ENCODE measurements at regions not wholly inside any gene's neighbourhood (a gene's known extent, or its start where the extent isn't known, plus 50 kb on each side); places are given as distances from the start of the nearest gene placed in this dataset.

DNA sequence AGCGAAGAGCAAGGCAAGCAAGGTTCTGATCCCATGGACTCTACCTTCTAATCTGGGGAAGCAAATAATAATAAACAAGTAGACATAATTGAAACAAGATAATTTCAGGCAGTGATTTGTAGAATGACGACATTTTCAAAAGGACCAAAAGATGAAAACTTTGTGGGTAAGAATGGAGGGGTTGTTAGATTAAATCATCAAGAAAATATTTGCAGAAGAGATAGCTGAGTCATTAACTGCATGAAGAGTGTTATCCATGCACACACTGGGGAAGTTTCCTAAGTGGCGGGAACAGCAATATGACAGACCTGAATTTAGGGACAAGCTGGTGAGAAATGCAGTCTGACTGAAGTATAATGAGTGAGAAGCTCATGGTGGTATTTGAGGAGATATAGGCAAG lies 583.1 kb upstream of the RGS18 start:
- intact Hi-C loops (cut with micrococcal nuclease) = no loop called here

DNA sequence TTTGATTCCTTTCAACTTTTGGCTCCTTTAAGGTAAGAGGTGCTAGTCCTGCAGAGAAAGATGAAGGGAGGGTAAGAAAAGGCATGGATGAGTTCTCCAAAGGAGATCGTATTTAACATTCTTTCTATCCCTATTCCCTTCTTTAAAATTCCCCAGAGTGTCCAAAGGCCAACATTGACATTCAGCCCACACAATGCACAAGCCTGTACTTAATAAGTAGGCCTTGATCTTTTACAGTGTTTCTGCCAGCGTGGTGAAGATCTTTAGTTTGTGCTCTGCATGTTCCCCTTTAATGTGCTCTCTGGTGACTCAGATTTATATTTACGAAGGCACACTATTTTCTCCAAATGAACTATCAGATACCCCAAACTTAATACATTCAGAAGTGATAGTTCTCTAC lies 582.5 kb upstream of the RGS18 start:
- intact Hi-C loops (cut with micrococcal nuclease) = no loop called here

DNA sequence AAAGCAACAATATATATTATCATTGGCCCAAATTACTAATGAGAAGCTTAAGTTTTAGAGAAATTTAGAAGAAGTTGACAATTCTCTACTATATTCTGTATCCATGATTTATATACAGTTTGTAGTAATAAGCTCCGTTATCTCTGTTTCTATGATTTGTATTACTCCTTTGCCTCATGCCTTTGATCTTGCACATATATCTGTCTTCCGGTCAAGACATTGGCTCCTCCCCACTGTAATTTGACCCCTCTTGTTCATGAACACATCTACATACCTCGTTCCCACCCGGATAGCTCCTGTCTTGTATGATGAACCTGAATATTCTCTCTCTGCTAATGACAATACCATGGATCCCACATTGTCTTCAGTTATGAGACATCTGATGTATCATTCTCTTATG lies 581.0 kb upstream of the RGS18 start:
- intact Hi-C loops (cut with micrococcal nuclease) = no loop called here

GRCh38 chr1:191578281-191578680 lies 580.0 kb upstream of the RGS18 start:
- intact Hi-C loops (cut with micrococcal nuclease) = no loop called here

- intact Hi-C loops (cut with micrococcal nuclease) = no loop called here
These were observed 579.2 kb upstream of the RGS18 start for GRCh38 chr1:191579019-191579418.

- intact Hi-C loops (cut with micrococcal nuclease) = no loop called here
These were observed 576.1 kb upstream of the RGS18 start for GRCh38 chr1:191582169-191582568.

DNA sequence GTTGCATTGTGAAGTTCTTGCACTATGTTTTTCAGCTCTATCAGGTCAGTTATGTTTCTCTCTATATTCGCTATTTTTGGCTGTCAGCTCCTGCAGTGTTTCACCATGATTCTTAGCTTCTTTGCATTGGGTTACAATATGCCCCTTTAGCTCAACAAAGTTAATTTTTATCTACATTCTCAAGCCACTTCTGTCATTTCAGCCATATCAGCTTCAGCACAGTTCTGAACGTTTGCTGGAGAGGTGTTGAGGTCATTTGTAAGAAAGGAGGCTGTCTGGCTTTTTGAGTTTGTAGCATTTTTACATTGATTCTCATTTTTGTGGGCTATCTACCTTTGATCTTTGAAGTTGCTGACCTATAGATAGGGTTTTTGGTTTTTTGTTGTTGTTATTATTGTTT lies 573.2 kb upstream of the RGS18 start:
- intact Hi-C loops (cut with micrococcal nuclease) = no loop called here

GRCh38 chr1:191588905-191589304 lies 569.4 kb upstream of the RGS18 start:
- intact Hi-C loops (cut with micrococcal nuclease) = no loop called here

DNA sequence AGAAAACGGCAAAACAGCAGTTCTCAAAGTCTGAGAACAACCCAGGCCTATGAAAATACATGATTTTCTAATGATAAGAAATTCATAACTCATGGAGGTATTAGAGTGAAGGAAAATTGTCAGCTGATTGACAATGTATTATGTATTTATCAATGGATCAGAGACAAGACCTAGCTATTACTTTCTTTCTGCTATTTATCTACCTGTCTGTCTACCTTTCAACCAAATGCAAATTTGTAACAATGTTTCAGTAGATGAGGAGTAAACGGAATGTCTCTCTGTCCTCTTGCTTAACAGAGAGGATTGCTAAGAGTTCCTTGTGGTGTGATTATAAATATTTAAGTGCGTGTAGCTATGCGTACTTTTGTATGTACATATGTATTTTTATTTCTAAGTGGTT lies 568.7 kb upstream of the RGS18 start:
- intact Hi-C loops (cut with micrococcal nuclease) = no loop called here

DNA sequence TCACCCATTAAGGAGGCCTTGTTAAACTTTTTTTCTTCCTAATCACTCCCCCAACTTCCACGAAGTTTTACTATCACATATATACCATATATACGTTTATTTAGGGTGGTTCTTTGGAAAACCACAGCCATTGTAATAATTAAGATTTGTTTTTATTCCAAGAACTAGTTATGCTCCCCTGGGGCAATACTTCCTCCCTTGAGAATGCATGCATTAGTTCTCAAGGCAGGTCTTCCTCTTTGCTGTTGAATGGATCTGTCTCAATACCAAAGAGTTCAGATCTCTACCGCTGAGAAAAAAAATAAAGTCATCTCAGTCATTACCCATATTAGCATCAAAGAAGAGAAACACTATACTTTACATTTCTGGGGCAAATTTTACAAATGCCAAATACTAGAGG lies 567.7 kb upstream of the RGS18 start:
- intact Hi-C loops (cut with micrococcal nuclease) = no loop called here

- intact Hi-C loops (cut with micrococcal nuclease) = no loop called here
These were observed 566.2 kb upstream of the RGS18 start for GRCh38 chr1:191592039-191592438.

DNA sequence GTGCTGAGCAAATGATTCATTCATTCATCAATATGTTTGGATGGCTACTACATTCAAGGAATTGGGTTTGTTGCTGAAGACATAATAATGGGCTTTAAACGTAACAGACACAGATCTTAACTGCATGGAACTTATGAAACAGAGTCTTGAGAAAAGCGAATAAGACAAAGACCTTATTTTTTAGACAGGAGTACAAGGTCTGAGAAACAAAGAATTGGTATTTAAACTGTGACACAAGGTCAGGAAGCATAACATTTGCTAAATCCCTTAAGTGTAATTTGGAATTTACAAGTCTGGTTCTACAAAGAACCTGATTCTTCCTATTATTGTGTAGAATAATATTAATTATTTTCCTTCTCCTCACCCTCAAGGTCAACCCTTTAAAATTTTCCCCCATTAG lies 565.4 kb upstream of the RGS18 start:
- intact Hi-C loops (cut with micrococcal nuclease) = no loop called here

- intact Hi-C loops (cut with micrococcal nuclease) = no loop called here
These were observed 563.1 kb upstream of the RGS18 start for GRCh38 chr1:191595170-191595569.

DNA sequence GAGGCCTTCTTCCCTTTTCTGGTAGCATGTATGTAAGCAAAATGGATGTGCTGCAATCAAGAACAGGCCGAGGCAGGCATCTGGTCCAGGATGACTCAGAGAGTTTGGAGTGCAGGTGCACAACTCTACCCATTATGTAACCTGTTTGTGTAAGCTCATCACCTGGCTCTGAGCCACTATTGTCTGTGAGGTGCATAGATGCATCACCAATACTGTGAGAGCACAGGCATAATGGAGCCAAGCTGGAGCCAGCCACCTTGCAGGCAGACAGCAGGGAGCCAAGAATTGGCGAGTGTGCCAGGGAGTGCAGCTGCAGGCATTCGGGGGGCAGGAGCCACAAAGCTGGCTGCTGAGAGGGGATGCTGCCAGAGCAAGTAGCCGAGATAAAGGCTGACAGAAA lies 549.9 kb upstream of the RGS18 start:
- intact Hi-C loops (cut with micrococcal nuclease) = no loop called here

- intact Hi-C loops (cut with micrococcal nuclease) = no loop called here
These were observed 549.0 kb upstream of the RGS18 start for GRCh38 chr1:191609305-191609704.

DNA sequence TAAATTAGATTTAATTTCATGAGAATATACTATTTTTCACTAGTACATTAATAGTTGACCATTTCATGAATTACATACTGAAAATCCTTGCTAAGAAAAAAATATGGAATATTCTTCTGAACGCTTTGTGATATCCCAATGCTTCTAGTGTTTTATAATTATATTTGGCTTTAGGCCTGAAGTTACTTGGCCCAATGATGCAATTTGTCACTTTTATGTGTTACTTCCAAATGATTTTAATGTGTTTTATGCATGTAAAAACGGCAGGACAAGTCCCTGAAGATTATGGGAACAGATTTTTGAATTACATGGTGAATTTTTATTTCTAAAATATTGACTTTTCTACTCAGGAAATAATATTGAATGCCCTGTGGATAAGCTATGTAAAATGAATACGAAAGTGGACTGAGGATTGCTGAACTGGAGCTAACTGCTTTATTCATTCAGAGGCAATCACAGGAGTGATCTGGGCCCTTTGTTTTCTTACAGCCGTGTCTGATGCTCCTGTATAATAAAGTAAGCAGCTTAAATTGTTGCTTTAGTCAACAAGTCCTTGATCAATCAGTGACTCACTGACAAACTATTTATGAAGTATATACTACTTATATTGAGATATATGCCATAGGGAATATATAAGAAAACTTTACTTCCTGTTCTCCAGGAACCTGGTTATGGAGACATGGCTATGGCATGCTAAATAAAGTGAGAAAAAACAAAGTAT lies 543.0 kb upstream of the RGS18 start:
- intact Hi-C loops (cut with micrococcal nuclease) = no loop called here

DNA sequence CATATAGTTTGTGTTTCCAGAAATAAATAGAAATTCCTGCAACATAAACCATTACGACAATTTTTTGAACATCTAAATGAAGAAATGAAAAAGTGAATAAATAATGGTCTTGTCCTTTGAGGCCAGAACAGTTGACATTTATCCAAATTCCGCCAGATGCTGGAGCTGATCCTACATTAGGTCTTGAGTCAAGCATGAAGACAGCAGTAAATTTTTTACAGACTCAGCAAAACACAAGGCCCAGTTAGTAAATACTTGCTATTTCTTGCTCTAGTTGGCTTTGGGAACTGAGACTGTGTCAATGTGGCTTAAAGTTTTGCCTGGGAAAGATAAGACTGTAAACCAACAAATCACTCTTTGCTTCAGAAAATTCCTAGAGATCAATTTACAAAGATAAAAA lies 540.1 kb upstream of the RGS18 start:
- intact Hi-C loops (cut with micrococcal nuclease) = no loop called here

- intact Hi-C loops (cut with micrococcal nuclease) = no loop called here
These were observed 537.4 kb upstream of the RGS18 start for GRCh38 chr1:191620883-191621282.

- intact Hi-C loops (cut with micrococcal nuclease) = no loop called here
These were observed 534.2 kb upstream of the RGS18 start for GRCh38 chr1:191624044-191624443.

- intact Hi-C loops (cut with micrococcal nuclease) = no loop called here
These were observed 528.4 kb upstream of the RGS18 start for GRCh38 chr1:191629836-191630235.

DNA sequence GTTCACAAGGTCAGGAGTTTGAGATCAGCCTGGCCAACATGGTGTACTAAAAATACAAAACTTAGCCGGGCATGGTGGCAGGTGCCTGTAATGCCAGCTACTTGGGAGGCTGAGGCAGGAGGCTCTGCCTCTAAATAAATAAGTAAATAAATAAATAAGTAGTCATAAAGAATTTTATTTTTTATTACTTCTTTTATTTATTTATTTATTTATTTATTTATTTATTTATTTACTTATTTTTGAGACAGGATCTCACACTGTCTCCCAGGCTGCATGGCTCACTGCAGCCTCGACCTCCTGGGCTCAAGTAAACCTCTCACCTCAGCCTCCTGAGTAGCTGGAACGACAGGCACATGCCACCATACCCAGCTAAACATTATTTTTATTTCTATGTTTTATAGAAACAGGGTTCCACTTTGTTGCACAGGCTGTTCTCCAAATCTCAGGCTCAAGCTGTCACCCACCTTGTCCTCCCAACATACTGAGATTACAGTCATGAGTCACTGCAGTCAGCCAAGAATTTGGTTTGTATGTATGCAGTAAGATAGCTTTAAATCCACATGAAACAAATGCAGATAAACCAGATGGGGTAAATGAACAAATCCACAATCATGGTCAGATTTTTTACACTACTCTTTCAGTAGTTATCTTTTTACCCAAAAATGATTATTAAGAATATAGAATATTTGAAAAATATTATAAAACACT lies 523.3 kb upstream of the RGS18 start:
- intact Hi-C loops (cut with micrococcal nuclease) = no loop called here

DNA sequence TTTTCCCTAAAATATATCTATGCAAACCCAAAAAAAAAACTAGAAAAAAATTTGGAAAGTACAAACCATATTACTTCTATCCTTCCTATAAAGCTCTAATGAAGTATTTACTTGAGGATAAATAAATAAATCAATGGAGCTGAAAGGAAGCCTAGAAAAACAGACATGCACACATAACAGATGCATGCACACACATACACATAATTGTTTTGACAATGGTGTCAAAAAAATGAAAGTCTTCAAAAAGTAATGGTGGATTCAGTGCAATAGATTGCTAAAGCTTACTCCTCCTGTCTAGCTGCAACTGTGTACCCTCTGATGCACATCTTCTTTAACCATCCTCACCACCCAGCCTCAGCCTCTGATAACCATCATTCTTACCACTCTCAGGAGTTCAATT lies 521.9 kb upstream of the RGS18 start:
- intact Hi-C loops (cut with micrococcal nuclease) = no loop called here

Data from T-helper 1 cell treated with Interleukin-12 subunit alpha and Interleukin-12 subunit beta and Interleukin-4 antibody, amounts not matched to agents 30 ng/mL and 1 ng/mL, for 36 hours (primary cell).